T-helper 22 cell (primary cell): ENCODE measurements at regions not wholly inside any gene's neighbourhood (a gene's known extent, or its start where the extent isn't known, plus 50 kb on each side); places are given as distances from the start of the nearest gene placed in this dataset.

Source experiments
- DNase-seq: peaks from one replicate; pipeline ENCODE4 v3.0.0-alpha.2; 2020; ENCODE audit warnings: low read depth

- no peak for DNase-seq
Measured at GRCh38 chr2:220117025-220117424, 489.6 kb downstream of the SLC4A3 start.

- DNase-seq = no peak
Measured at GRCh38 chr2:220120041-220120440, 492.6 kb downstream of the SLC4A3 start.

- no peak for DNase-seq
Measured at GRCh38 chr2:220123751-220124150, 496.3 kb downstream of the SLC4A3 start.

- no peak for DNase-seq
Measured at GRCh38 chr2:220125551-220125950, 498.1 kb downstream of the SLC4A3 start.

- no peak for DNase-seq
Measured at GRCh38 chr2:220127311-220127710, 499.9 kb downstream of the SLC4A3 start.

GRCh38 chr2:220127876-220128275 lies 500.4 kb downstream of the SLC4A3 start:
- no peak for DNase-seq

GRCh38 chr2:220129391-220129790 lies 502.0 kb downstream of the SLC4A3 start:
- DNase-seq = no peak

- DNase-seq = no peak
Measured at GRCh38 chr2:220134756-220135534, 507.5 kb downstream of the SLC4A3 start.

GRCh38 chr2:220143336-220143735 lies 515.9 kb downstream of the SLC4A3 start:
- DNase-seq = no peak

GRCh38 chr2:220144411-220144810 lies 517.0 kb downstream of the SLC4A3 start:
- DNase-seq = no peak

- DNase-seq = no peak
Measured at GRCh38 chr2:220147161-220148038, 520.0 kb downstream of the SLC4A3 start.

GRCh38 chr2:220148471-220149248 lies 521.2 kb downstream of the SLC4A3 start:
- DNase-seq = no peak

- DNase-seq = no peak
Measured at GRCh38 chr2:220151341-220151740, 523.9 kb downstream of the SLC4A3 start.

- no peak for DNase-seq
Measured at GRCh38 chr2:220152281-220152935, 525.0 kb downstream of the SLC4A3 start.

- no peak for DNase-seq
Measured at GRCh38 chr2:220153118-220153517, 525.7 kb downstream of the SLC4A3 start.

GRCh38 chr2:220154304-220154703 lies 526.9 kb downstream of the SLC4A3 start:
- DNase-seq = no peak

GRCh38 chr2:220157312-220157711 lies 529.9 kb downstream of the SLC4A3 start:
- no peak for DNase-seq

- DNase-seq = no peak
Measured at GRCh38 chr2:220159738-220160137, 532.3 kb downstream of the SLC4A3 start.

- DNase-seq = no peak
Measured at GRCh38 chr2:220162320-220162719, 534.9 kb downstream of the SLC4A3 start.

GRCh38 chr2:220163486-220163885 lies 536.1 kb downstream of the SLC4A3 start:
- DNase-seq = no peak

- DNase-seq = no peak
Measured at GRCh38 chr2:220165401-220165800, 538.0 kb downstream of the SLC4A3 start.

- no peak for DNase-seq
Measured at GRCh38 chr2:220166616-220167015, 539.2 kb downstream of the SLC4A3 start.
